ENCODE measurements at regions not wholly inside any gene's neighbourhood (a gene's known extent, or its start where the extent isn't known, plus 50 kb on each side); places are given as distances from the start of the nearest gene placed in this dataset.
"Not testable (repeated sequence)": the region's sequence is repeated elsewhere in the genome, so short reads cannot be mapped to it uniquely, and the experiment has no call there.

- ChIA-PET CTCF (interaction anchor here (0.9 to 65.6 kb wide), 10 partner anchors 17 to 311 kb away, joined by 3 to 2267 read pairs (median 8); no protein-coding TSS in a partner anchor), POLR2A (no interaction called here)
- H3K4me3 ChIP-seq (ENCODE audit: low read depth, low read length), result no peak overlapping the region
- TF ChIP-seq, protein P1, sequence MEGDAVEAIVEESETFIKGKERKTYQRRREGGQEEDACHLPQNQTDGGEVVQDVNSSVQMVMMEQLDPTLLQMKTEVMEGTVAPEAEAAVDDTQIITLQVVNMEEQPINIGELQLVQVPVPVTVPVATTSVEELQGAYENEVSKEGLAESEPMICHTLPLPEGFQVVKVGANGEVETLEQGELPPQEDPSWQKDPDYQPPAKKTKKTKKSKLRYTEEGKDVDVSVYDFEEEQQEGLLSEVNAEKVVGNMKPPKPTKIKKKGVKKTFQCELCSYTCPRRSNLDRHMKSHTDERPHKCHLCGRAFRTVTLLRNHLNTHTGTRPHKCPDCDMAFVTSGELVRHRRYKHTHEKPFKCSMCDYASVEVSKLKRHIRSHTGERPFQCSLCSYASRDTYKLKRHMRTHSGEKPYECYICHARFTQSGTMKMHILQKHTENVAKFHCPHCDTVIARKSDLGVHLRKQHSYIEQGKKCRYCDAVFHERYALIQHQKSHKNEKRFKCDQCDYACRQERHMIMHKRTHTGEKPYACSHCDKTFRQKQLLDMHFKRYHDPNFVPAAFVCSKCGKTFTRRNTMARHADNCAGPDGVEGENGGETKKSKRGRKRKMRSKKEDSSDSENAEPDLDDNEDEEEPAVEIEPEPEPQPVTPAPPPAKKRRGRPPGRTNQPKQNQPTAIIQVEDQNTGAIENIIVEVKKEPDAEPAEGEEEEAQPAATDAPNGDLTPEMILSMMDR (IDR thresholded peaks at IDR 0.05; ENCODE audit: insufficient read depth, low read length, missing control alignments), result no peak
- DNase-seq (ENCODE audit: low read depth, low spot score), result no peak
Measured at GRCh38 chr7:142500366-142500765, 242.5 kb upstream of the PRSS58 start.

GRCh38 chr7:142499635-142500034 lies 241.8 kb upstream of the PRSS58 start:
- CTCF ChIA-PET, result interaction anchor here (1.0 to 65.6 kb wide), 5 partner anchors 18 to 283 kb away, joined by 4 to 2267 read pairs (median 48); no protein-coding TSS in a partner anchor
- TF ChIP-seq, protein P1 (IDR thresholded peaks at IDR 0.05; ENCODE audit: insufficient read depth, low read length, missing control alignments), result no peak
- no peak overlapping the region for H3K4me3 ChIP-seq (ENCODE audit: low read depth, low read length)
- POLR2A ChIA-PET, result no interaction called here
- no peak for DNase-seq (ENCODE audit: low read depth, low spot score)

GRCh38 chr7:142498364-142498763 lies 240.5 kb upstream of the PRSS58 start:
- ChIA-PET POLR2A (no interaction called here), CTCF (interaction anchor here (0.8 to 65.6 kb wide), 15 partner anchors 9 to 314 kb away, joined by 3 to 2267 read pairs (median 12); no protein-coding TSS in a partner anchor)
- DNase-seq (ENCODE audit: low read depth, low spot score), result no peak
- no peak overlapping the region for H3K4me3 ChIP-seq (ENCODE audit: low read depth, low read length)
- TF ChIP-seq, protein P1 (IDR thresholded peaks at IDR 0.05; ENCODE audit: insufficient read depth, low read length, missing control alignments), result no peak

DNA sequence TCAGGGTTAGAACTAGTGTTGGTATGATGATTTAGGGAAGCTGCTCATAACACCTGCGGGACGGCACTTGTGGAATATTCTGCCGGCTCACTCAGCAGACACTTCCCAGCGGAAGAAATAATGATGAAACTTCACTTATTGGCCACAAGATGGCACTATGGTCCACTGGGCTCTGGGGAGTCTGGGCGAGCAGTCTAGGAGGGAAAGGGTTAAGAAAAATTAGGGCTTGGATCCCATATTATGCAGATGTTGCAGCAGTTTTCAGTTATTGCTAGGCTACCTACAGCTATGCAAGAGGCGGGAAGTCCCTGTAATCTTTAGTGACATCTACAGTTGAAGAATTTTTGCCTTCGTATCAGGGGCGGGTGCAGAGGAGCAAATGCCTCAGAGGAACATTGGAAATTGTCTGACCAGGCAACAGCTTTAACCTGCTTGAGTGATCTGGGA lies 238.7 kb upstream of the PRSS58 start:
- CTCF ChIA-PET, result interaction anchor here (0.8 to 65.6 kb wide), 44 partner anchors 10 to 507 kb away, joined by 3 to 2267 read pairs (median 5); no protein-coding TSS in a partner anchor
- POLR2A ChIA-PET, result no interaction called here
- TF ChIP-seq, protein P1 (IDR thresholded peaks at IDR 0.05; ENCODE audit: insufficient read depth, low read length, missing control alignments), result peak; percentile 73
- no peak overlapping the region for H3K4me3 ChIP-seq (ENCODE audit: low read depth, low read length)
- no peak for DNase-seq (ENCODE audit: low read depth, low spot score)

DNA sequence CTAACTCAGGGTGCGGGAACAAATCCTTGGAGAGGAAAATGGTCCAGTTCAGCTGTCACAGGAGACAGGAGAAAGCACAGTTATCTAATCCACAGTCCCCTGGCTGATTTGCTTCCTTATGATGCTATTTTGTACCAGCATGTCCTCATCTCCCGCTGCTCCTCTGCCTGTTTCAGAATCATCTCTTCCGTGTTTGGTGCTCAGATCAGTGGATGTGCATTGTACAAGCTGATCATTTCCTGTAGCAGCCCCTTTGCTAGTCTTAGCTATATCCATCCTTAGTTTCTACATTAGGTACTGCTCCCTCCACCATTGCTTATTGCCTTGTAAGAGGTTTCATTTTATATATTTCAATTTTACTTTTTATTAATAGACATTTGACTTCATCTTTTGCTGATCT lies 238.0 kb upstream of the PRSS58 start:
- CTCF ChIA-PET, result interaction anchor here (0.9 to 65.6 kb wide), 23 partner anchors 11 to 507 kb away, joined by 3 to 2267 read pairs (median 9); no protein-coding TSS in a partner anchor
- POLR2A ChIA-PET; DNase-seq (ENCODE audit: low read depth, low spot score); H3K4me3 ChIP-seq (ENCODE audit: low read depth, low read length): not testable (repeated sequence)

DNA sequence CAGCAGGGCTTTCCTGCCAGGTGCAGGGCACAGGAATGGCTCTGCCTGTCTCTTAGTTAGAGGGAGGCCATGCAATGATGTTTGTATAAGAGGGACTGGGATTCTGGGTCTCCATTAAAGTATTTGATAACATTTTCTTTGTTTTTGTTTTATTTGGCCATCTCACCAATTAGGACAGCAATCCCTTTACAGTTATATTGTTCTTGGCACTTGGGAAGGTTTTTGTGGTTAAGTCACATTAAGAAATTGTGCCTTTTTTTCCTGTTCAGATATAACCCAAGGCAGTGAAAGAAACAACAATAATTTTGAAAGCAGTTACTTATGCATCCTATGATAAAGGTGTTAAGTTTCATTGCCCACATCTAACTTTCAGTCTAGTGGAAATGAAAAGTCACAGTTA lies 237.4 kb upstream of the PRSS58 start:
- DNase-seq (ENCODE audit: low read depth, low spot score); H3K4me3 ChIP-seq (ENCODE audit: low read depth, low read length); POLR2A ChIA-PET: not testable (repeated sequence)
- CTCF ChIA-PET, result interaction anchor here (0.8 to 65.6 kb wide), 15 partner anchors 10 to 511 kb away, joined by 3 to 2267 read pairs (median 6); no protein-coding TSS in a partner anchor

- ChIA-PET CTCF (interaction anchor here (0.8 to 65.6 kb wide), 15 partner anchors 9 to 512 kb away, joined by 3 to 2267 read pairs (median 4); no protein-coding TSS in a partner anchor), POLR2A (no interaction called here)
- DNase-seq (ENCODE audit: low read depth, low spot score), result no peak
- no peak overlapping the region for H3K4me3 ChIP-seq (ENCODE audit: low read depth, low read length)
- TF ChIP-seq, protein P1 (IDR thresholded peaks at IDR 0.05; ENCODE audit: insufficient read depth, low read length, missing control alignments), result no peak
Measured at GRCh38 chr7:142494021-142494420, 236.2 kb upstream of the PRSS58 start.

Measured in AG04449 (cell line).